ENCODE measurements at regions not wholly inside any gene's neighbourhood (a gene's known extent, or its start where the extent isn't known, plus 50 kb on each side); places are given as distances from the start of the nearest gene placed in this dataset.

DNA sequence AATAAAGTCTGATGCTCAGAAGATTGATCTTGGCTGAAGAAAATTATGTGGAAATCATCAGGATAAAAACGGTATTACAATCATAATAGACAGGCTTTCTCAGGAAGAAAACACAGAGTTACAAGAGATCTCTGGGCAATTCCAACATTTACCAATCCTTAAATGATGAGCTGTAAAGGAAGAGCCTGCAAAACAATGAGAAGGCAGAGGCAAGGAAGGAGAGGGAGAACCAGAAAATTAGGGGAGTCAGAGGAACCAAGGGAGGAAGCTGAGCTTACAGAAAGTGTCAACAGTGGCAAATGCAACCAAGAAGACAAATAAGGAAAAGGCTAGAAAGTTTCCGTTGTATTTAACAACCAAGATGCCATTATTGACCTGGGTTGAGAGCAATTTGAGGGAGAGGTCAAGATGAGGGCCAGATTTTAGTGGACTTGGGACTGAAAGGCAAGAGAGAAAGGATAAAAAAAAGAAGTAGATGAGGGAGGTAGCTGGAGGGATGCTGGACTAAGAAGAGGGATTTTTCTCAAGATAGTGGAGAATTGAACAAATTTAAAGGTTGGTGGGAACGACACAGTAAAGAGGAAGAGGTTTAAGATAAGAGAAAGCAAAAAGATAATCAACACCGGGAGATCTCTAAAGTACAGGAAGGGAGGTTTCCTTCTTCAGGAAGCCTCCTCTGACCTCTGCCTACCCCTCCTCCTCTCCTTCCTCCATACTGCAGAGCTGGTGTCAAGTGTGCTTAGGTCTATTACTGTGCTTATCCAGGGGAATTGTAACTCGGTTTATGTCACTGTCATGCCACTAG lies 116.9 kb downstream of the DUSP6 start:
- TF ChIP-seq CTCF (IDR thresholded peaks at IDR 0.05) (no peak), EZH2 (IDR thresholded peaks at IDR 0.05) (no peak)
